HEK293T (cell line): ENCODE measurements at regions not wholly inside any gene's neighbourhood (a gene's known extent, or its start where the extent isn't known, plus 50 kb on each side); places are given as distances from the start of the nearest gene placed in this dataset.

Experiments
- FOXK2 ChIP-seq: fragments of 450-650 bp; IDR thresholded peaks from 2 replicates; pipeline ENCODE4 v1.6.1; 2016; ENCODE audit warnings: mild to moderate bottlenecking
- SP1 ChIP-seq: fragments of 450-650 bp; IDR thresholded peaks from 2 replicates; pipeline ENCODE4 v1.6.1; 2017

GRCh38 chr6:100274147-100274546 lies 190.6 kb downstream of the SIM1 start:
- TF ChIP-seq SP1 (no peak), FOXK2 (no peak)
